ENCODE measurements at regions not wholly inside any gene's neighbourhood (a gene's known extent, or its start where the extent isn't known, plus 50 kb on each side); places are given as distances from the start of the nearest gene placed in this dataset.

GRCh38 chr14:58709949-58710348 lies 72.2 kb downstream of the DACT1 start:
- CTCF ChIA-PET (ENCODE audit: low intra/inter-chr PET ratio, low total read pairs): no interaction called here
- no peaks in the 10 kb centered on the region for H4K20me1 ChIP-seq (ENCODE audit: insufficient read depth, low read length)

More at GRCh38 chr14:58709949-58710348, 72.2 kb downstream of the DACT1 start:
- Histone ChIP-seq H3K4me1 (ENCODE audit: insufficient read depth, low read length) (no peaks in the 10 kb centered on the region), H3K9me3 (ENCODE audit: low read length) (no peaks in the 10 kb centered on the region), H3K79me2 (ENCODE audit: insufficient read depth, low read length) (no peaks in the 10 kb centered on the region), H3K36me3 (replicated peaks in 1 of 2; ENCODE audit: control insufficient read depth in 1 of 2, insufficient read depth in 2 of 2, low read length in 2 of 2) (no peaks in the 10 kb centered on the region), H3K9ac (ENCODE audit: insufficient read depth, low read depth, low read length) (no peak overlapping the region), H3K4me3 (replicated peaks in 1 of 3; ENCODE audit: insufficient read depth in 1 of 3, low read depth in 2 of 3, low read length in 3 of 3) (no peak overlapping the region), H3K4me2 (ENCODE audit: low read depth, low read length) (no peak overlapping the region), H2AFZ (ENCODE audit: low read length) (no peak overlapping the region), H3K27me3 (ENCODE audit: control insufficient read depth in 1 of 2, insufficient read depth in 2 of 2, low read length in 2 of 2) (no peaks in the 10 kb centered on the region; a peak in 1 of 5 replicates), H3K27ac (ENCODE audit: extremely low read length, insufficient read depth, low read length) (no peak overlapping the region)
- ATAC-seq: no peak
- BruUV-seq (replicated peaks): no TSS peak
- in situ Hi-C loops (cut with HindIII; ENCODE audit: extremely low pct_ligation_motif_present, low pct_unique_long_range_greater_than_20kb): no loop called here
- no peak for FAIRE-seq
- 39% methylated on average over 2 of the region's 2 CpGs for WGBS (ENCODE audit: low lambda C conversion rate)
- POLR2A ChIA-PET: no interaction called here
- intact Hi-C loops (cut with micrococcal nuclease; ENCODE audit: unreplicated experiment): no loop called here
- no peak for TF ChIP-seq ZNF629 (CRISPR knock-in tag; conservative IDR thresholded peaks at IDR 0.05)
- no peak for TF ChIP-seq ZNF558 (CRISPR knock-in tag; IDR thresholded peaks at IDR 0.05; ENCODE audit: borderline replicate concordance)
- no peak for TF ChIP-seq HINFP (CRISPR knock-in tag; IDR thresholded peaks at IDR 0.05; ENCODE audit: low read depth)
- TF ChIP-seq ZNF639 (CRISPR knock-in tag; conservative IDR thresholded peaks at IDR 0.05): no peak
- TF ChIP-seq ZNF564 (CRISPR knock-in tag; IDR thresholded peaks at IDR 0.05): no peak
- no peak for TF ChIP-seq FOXK2 (IDR thresholded peaks at IDR 0.05)
- TF ChIP-seq ZBTB7B (CRISPR knock-in tag; IDR thresholded peaks at IDR 0.05): no peak
- TF ChIP-seq ETS1 (CRISPR knock-in tag; IDR thresholded peaks at IDR 0.05): no peak
- no peak for TF ChIP-seq POGK (CRISPR knock-in tag; conservative IDR thresholded peaks at IDR 0.05)
- TF ChIP-seq BATF2 (CRISPR knock-in tag; IDR thresholded peaks at IDR 0.05): no peak
- TF ChIP-seq KDM3A (CRISPR knock-in tag; IDR thresholded peaks at IDR 0.05; ENCODE audit: low read depth): no peak
- no peak for TF ChIP-seq ZNF12 (CRISPR knock-in tag; IDR thresholded peaks at IDR 0.05)
- TF ChIP-seq ZNF777 (CRISPR knock-in tag; IDR thresholded peaks at IDR 0.05): no peak
- TF ChIP-seq NFE2L1 (CRISPR knock-in tag; IDR thresholded peaks at IDR 0.05; ENCODE audit: borderline replicate concordance): no peak
- TF ChIP-seq TGIF2 (CRISPR knock-in tag; IDR thresholded peaks at IDR 0.05): no peak
- TF ChIP-seq ATAD3A (CRISPR knock-in tag; IDR thresholded peaks at IDR 0.05): no peak
- DNase-seq (ENCODE audit: low spot score): no peak

Measured in HepG2 (cell line).